ENCODE measurements at regions not wholly inside any gene's neighbourhood (a gene's known extent, or its start where the extent isn't known, plus 50 kb on each side); places are given as distances from the start of the nearest gene placed in this dataset.

- TF ChIP-seq, protein P1, sequence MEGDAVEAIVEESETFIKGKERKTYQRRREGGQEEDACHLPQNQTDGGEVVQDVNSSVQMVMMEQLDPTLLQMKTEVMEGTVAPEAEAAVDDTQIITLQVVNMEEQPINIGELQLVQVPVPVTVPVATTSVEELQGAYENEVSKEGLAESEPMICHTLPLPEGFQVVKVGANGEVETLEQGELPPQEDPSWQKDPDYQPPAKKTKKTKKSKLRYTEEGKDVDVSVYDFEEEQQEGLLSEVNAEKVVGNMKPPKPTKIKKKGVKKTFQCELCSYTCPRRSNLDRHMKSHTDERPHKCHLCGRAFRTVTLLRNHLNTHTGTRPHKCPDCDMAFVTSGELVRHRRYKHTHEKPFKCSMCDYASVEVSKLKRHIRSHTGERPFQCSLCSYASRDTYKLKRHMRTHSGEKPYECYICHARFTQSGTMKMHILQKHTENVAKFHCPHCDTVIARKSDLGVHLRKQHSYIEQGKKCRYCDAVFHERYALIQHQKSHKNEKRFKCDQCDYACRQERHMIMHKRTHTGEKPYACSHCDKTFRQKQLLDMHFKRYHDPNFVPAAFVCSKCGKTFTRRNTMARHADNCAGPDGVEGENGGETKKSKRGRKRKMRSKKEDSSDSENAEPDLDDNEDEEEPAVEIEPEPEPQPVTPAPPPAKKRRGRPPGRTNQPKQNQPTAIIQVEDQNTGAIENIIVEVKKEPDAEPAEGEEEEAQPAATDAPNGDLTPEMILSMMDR (IDR thresholded peaks at IDR 0.05), result no peak
- TF ChIP-seq EZH2phosphoT487 (IDR thresholded peaks at IDR 0.05), result no peak
Measured at GRCh38 chr6:121573481-121573880, 138.0 kb downstream of the GJA1 start.

Data from neural progenitor cell (in vitro differentiated cells).